ENCODE measurements at regions not wholly inside any gene's neighbourhood (a gene's known extent, or its start where the extent isn't known, plus 50 kb on each side); places are given as distances from the start of the nearest gene placed in this dataset.
"Not testable (repeated sequence)": the region's sequence is repeated elsewhere in the genome, so short reads cannot be mapped to it uniquely, and the experiment has no call there.

GRCh38 chr5:127133071-127133470 is 59.8 kb upstream of the C5orf63 start:
- DNase-seq: no peak

DNA sequence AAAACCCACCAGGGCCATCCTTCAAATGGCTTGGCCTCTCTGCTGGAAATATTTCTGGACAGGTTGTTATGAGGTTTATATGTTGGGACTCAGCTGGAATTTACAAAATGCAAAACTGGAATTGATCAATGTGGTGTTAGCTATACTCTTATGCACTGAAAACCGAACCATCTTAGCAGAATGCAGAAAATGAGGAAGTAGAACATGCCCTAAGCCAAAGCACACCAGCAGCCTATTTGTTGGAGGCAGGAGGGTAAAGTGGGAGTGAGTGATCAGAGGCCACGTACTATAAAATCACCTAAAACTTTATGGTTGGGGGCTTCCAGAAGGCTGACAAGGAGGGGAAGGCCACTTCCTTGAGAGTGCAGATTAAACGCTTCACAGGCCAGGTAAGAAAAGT is 63.6 kb upstream of the C5orf63 start:
- no peak for DNase-seq

- DNase-seq: no peak
Measured at GRCh38 chr5:127143722-127144121, 70.4 kb upstream of the C5orf63 start.

- DNase-seq: no peak
Measured at GRCh38 chr5:127153031-127153430, 79.7 kb upstream of the C5orf63 start.

DNA sequence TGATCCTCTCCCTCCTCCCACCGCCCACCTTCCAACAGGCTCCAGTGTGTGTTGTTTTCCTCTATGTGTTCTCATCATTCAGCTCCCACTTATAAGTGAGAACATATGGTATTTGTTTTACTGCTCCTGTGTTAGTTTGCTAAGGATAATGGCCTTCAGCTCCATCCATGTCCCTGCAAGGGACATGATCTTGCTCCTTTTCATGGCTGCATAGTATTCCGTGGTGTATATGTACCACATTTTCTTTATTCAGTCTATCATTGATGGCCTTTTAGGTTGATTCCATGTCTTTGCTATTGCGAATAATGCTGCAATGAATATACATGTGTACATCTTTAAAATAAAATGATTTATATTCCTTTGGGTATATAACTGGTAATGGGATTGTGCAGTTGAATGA is 80.2 kb upstream of the C5orf63 start:
- DNase-seq: no peak

- DNase-seq: no peak
Measured at GRCh38 chr5:127163750-127164149, 90.4 kb upstream of the C5orf63 start.

DNA sequence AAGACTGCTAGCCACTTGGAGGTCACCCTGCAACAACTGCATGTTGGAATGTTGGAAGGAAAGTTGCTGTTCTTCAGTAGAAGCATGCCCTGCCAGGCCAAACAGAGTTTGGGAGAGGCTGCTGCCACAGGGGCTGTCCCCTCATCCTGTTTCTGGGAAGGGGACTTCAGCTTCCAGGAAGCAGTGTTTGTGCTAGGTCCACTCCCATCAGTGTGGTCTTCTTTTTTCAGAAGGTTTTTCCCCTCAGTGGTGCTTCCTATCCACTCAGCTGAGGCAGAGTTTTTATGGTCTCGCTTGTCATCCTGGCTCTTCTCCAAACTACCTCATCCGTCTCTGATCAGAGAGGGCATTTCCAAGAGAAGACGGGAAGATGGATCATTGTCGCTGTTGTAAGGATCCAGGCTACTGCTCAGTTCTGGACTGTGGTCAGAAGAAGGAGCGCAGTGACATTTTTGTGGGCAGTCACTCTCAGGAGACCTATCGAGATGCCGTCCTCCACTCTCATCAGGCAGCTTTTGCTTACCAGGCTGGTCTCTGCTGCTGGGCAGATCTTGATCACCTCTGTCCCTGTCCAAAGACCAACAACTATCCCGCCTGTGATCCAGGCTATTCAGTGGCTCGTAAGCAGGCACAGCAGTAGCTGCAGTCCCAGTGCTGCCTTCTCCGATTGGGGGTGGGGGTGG is 97.8 kb upstream of the C5orf63 start:
- no peak for DNase-seq

- DNase-seq: no peak
Measured at GRCh38 chr5:127176769-127177168, 103.5 kb upstream of the C5orf63 start.

- DNase-seq: not testable (repeated sequence)
Measured at GRCh38 chr5:127182631-127183030, 108.0 kb upstream of the MEGF10 start.

GRCh38 chr5:127183332-127183731 is 107.3 kb upstream of the MEGF10 start:
- DNase-seq: no peak

GRCh38 chr5:127184851-127185250 is 105.7 kb upstream of the MEGF10 start:
- no peak for DNase-seq

DNA sequence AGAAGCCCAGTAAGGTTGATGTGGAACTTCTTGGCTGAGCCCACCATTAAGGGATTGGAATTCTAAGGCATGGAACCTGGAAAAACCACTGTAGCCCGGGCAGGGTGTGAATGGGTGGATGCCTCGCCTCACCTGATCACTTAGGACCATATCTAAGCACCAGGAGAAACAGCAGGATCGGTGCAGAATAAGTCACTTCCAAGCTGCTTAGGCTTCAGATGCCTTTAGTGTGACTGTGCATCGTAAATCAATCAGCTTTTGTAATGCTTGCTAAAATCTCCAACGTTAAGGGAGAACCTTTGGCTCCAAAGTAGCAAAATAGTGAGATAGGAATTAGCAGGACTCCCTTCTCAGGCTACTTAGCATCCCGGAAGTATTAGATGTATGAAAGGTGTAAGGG is 103.9 kb upstream of the MEGF10 start:
- DNase-seq: no peak

DNA sequence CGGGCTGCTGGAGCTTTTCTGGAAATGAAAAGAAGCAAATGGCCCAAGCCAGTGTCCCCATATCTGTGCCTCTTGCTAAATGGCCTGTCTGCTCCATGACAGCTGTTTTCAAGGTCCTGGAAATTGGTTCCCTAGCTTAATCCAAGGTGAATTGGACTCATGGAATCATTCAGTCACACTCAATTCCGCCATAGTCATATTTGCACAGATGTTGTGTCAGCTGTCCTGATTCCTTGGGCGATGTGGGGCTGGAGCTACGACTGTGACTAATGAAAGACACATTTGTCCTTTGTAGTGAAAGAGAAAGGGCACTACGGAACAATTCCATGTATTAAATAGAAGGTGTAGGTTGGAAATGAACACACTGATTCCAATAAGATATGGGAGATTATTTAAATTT is 102.9 kb upstream of the MEGF10 start:
- no peak for DNase-seq

- DNase-seq: no peak
Measured at GRCh38 chr5:127192150-127192549, 98.4 kb upstream of the MEGF10 start.

GRCh38 chr5:127192836-127193338 is 97.7 kb upstream of the MEGF10 start:
- no peak for DNase-seq

- DNase-seq: no peak
Measured at GRCh38 chr5:127196042-127196441, 94.6 kb upstream of the MEGF10 start.

DNA sequence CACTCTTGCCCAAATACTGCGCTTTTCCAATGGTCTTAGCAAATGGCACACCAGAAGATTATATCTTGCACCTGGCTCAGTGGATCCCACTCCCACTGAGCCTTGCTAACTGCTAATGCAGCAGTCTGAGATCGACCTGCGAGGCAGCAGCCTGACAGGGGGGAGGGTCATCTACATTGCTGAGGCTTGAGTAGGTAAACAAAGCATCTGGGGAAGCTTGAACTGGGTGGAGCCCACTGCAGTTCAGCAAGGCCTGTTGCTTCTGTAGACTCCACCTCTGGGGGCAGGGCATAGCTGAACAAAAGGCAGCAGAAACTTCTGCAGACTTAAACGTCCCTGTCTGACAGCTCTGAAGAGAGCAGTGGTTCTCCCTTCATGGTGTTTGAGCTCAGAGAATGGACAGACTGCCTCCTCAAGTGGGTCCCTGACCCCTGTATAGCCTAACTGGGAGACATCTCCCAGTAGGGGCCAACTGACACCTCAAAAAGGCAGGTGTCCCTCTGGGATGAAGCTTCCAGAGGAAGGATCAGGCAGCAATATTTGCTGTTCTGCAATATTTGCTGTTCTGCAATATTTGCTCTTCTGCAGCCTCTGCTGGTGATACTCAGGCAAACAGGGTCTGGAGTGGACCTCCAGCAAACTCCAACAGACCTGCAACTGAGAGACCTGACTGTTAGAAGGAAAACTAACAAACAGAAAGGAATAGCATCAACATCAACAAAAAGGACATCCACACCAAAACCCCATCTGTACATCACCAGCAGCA is 93.0 kb upstream of the MEGF10 start:
- not testable (repeated sequence) for DNase-seq

GRCh38 chr5:127202738-127203137 is 87.9 kb upstream of the MEGF10 start:
- not testable (repeated sequence) for DNase-seq

DNA sequence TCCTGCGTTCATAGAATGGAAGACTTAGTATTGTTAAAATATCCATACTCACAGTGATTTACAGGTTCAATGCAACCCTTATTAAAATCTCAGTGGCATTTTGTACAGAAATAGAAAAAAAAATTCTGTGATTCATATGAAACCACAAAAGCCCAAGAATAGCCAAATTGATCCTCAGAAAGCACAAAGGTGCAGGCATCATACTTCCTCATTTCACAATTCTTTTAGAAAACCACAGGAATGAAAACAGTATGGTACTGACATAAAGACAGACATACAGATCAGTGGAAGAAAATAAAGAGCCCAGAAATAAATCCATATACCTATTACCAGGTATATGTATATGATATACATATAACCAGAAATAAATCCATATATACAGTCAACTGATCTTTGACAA is 86.8 kb upstream of the MEGF10 start:
- DNase-seq: no peak

GRCh38 chr5:127205147-127205546 is 85.4 kb upstream of the MEGF10 start:
- DNase-seq: no peak

- no peak for DNase-seq
Measured at GRCh38 chr5:127206320-127207113, 84.1 kb upstream of the MEGF10 start.

DNA sequence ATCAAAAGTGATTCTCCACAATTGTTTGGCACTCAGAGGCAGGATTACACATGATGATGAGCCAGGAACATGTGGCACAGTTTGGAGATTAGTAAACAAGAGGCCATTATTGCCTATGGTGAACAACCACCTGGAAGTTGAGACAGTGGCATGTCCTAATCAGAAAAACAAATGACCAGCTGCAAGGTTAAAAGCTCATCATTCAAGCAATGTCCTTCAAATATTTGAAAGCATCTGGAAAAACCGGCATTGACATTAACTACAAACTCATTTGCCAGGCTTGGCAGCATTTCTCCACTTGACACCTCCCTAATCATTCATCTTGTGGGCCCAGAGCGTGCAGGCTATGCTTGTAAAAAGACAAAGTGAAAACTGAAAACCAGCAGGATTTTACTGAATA is 80.6 kb upstream of the MEGF10 start:
- DNase-seq: no peak

- DNase-seq: no peak
Measured at GRCh38 chr5:127213231-127213630, 77.4 kb upstream of the MEGF10 start.

- no peak for DNase-seq
Measured at GRCh38 chr5:127216143-127216542, 74.5 kb upstream of the MEGF10 start.
